HFFc6 (cell line): ENCODE measurements at regions not wholly inside any gene's neighbourhood (a gene's known extent, or its start where the extent isn't known, plus 50 kb on each side); places are given as distances from the start of the nearest gene placed in this dataset.

Source experiments
- DNase-seq: peaks from one replicate; pipeline ENCODE4 v3.0.0-alpha.2; 2018
- H3K27ac Mint-ChIP-seq: 2 replicates; pipeline ENCODE4 v1.8.0; 2020; ENCODE audit warnings: mild to moderate bottlenecking, mixed read lengths
- H3K27me3 Mint-ChIP-seq: 2 replicates; pipeline ENCODE4 v1.8.0; 2021; ENCODE audit warnings: mild to moderate bottlenecking, moderate library complexity, mixed read lengths; ENCODE audit not compliant: insufficient read depth
- H3K36me3 Mint-ChIP-seq: 2 replicates; pipeline ENCODE4 v1.8.0; 2021; ENCODE audit warnings: low read depth, mixed read lengths
- H3K4me1 Mint-ChIP-seq: 2 replicates; pipeline ENCODE4 v1.8.0; 2020; ENCODE audit warnings: low read depth, mixed read lengths
- H3K4me3 Mint-ChIP-seq: 2 replicates; pipeline ENCODE4 v1.8.0; 2020; ENCODE audit warnings: mild to moderate bottlenecking, moderate library complexity, mixed read lengths
- H3K9me3 Mint-ChIP-seq: 2 replicates; pipeline ENCODE4 v1.8.0; 2020; ENCODE audit warnings: mild to moderate bottlenecking, mixed read lengths
- TF ChIP-seq, protein P1 (sequence below): fragments of 200-600 bp; sonication (generic); IDR thresholded peaks from 2 replicates; pipeline ENCODE4 v1.5.0; 2021; ENCODE audit warnings: antibody characterized with exemption, mild to moderate bottlenecking

DNA sequence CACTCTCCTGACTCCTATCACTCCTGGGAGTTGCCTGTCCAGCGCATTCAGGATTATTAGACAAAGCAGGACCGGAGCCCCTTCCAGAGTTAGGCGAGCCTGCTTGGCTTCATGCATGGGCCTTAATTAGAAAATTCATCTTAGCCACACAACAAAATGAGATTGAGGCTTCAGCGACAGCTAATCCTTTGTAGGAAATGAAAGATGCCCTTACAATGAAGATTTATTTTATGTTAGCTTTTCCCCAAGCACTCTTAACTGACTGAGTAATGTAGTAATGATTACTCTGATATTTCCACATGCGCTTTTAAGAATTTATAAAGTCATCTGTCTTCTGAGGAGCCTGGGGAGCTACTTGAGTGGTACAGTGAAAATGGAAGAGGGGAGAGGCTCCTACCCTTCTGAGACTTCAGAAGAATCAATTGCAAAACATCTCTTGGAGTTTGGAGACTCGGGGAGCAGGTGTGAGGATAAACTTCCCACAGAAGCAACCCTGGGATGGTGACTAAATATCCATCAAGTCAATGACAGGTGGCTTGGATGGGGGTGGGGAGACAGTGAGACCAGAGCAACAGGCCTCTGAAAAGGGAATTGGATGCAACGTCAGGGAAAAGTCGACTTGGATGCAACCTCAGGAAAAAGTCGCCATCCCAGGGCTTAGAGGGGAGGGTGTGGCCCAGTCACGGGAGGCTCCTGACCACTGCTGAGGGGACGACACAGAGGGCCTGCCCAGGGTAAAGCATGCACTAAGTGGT lies 434.5 kb upstream of the B3GAT1 start:
- DNase-seq: no peak
- no peaks in the 10 kb centered on the region for H3K4me1 Mint-ChIP-seq
- peaks cover 64% of the 10 kb centered on the region for H3K9me3 Mint-ChIP-seq
- H3K27ac Mint-ChIP-seq: no peak overlapping the region
- TF ChIP-seq, protein P1, sequence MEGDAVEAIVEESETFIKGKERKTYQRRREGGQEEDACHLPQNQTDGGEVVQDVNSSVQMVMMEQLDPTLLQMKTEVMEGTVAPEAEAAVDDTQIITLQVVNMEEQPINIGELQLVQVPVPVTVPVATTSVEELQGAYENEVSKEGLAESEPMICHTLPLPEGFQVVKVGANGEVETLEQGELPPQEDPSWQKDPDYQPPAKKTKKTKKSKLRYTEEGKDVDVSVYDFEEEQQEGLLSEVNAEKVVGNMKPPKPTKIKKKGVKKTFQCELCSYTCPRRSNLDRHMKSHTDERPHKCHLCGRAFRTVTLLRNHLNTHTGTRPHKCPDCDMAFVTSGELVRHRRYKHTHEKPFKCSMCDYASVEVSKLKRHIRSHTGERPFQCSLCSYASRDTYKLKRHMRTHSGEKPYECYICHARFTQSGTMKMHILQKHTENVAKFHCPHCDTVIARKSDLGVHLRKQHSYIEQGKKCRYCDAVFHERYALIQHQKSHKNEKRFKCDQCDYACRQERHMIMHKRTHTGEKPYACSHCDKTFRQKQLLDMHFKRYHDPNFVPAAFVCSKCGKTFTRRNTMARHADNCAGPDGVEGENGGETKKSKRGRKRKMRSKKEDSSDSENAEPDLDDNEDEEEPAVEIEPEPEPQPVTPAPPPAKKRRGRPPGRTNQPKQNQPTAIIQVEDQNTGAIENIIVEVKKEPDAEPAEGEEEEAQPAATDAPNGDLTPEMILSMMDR: no peak
- no peaks in the 10 kb centered on the region; the same call in 1 of the 2 replicates for H3K36me3 Mint-ChIP-seq
- H3K4me3 Mint-ChIP-seq: no peak overlapping the region
- peaks cover 5% of the 10 kb centered on the region; the same call in 1 of the 2 replicates for H3K27me3 Mint-ChIP-seq

DNA sequence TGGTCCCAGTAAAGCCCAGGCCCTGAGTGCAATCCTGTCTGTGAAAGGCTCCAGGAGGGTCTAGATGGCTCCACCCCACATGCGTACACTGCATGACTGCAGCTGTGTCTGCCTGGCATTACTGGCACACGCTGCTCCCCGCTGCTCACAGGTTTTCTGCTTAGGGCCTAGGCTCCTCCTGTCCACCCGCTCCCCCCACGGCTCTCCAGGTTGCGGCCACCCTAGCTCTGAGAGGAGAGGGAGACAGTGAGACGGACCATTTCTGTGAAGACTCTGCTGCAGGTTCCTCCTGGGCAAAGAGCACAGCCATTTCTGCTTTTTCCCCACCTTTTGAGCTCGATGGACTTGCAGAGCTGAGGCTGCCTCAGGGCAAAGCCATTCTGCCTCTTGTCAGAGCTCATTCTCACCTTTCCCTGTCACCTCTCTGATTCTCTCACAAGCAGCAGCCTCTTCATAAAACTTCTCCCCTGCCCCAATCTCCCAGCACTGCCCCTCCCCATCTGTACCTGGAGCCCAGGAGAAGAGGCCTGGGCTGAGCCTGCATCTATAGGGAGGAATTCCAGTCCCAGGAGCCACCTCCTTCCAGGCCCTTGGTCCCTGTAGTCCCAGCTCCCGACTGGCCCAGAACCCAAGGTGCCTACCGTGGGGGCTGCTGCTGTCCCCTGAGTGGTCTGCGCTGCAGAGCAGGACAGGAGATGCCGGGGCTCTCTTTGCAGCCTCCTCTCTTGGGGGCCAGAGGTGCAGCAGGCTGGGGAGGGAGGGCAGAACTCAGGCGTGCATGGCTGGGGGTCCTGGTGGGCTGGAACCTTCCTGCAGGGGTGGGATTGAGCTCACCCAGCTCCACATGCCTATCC lies 433.7 kb upstream of the B3GAT1 start:
- H3K4me1 Mint-ChIP-seq: no peaks in the 10 kb centered on the region
- H3K27me3 Mint-ChIP-seq: peaks cover 5% of the 10 kb centered on the region; the same call in 1 of the 2 replicates
- H3K9me3 Mint-ChIP-seq: peaks cover 73% of the 10 kb centered on the region
- TF ChIP-seq, protein P1: no peak
- no peak overlapping the region for H3K4me3 Mint-ChIP-seq
- H3K27ac Mint-ChIP-seq: no peak overlapping the region
- no peaks in the 10 kb centered on the region; the same call in 1 of the 2 replicates for H3K36me3 Mint-ChIP-seq
- DNase-seq: no peak

DNA sequence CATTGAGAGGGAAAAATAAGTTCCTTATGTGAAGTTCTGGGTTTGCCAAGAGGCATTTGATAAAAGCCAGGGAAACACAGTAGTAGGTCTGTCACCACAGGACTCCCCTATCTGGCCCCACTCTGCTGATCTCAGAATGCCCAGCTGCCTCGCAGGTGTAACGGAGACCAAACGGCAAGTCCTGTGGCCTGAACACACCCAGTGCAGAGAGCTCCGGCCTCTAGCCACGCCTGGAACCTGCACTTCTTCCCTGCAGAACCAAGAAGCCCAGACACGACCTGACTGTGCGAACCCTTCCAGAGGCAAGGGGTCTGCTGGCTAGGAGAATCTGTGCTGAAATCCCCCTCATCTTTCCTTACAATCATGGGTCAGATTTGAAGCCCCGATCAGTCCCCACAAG lies 432.8 kb upstream of the B3GAT1 start:
- no peaks in the 10 kb centered on the region for H3K4me1 Mint-ChIP-seq
- no peak for DNase-seq
- H3K4me3 Mint-ChIP-seq: no peak overlapping the region
- H3K27ac Mint-ChIP-seq: no peak overlapping the region
- TF ChIP-seq, protein P1: no peak
- H3K36me3 Mint-ChIP-seq: no peaks in the 10 kb centered on the region; the same call in 1 of the 2 replicates
- H3K27me3 Mint-ChIP-seq: peaks cover 5% of the 10 kb centered on the region; the same call in 1 of the 2 replicates
- peaks cover 72% of the 10 kb centered on the region for H3K9me3 Mint-ChIP-seq

DNA sequence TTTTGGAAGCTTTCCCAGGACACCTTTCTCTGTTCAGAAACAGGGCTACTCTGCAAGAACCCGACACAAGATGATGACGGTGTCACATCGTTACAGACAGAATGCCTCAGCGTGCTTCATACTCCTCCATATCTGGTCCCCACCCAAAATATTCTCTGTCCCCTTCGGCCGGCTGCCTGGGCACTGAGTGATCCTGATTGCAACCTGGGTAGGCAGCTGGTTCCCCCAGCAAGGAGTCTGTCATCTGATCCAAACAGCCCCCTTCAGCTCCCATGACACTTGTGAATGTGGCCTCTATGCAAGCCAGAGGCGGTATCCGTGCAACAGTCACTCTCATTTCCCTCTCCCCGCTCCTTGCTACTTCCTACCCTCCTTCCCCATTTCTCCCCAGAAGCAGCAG lies 431.7 kb upstream of the B3GAT1 start:
- H3K4me1 Mint-ChIP-seq: no peaks in the 10 kb centered on the region
- H3K36me3 Mint-ChIP-seq: no peaks in the 10 kb centered on the region; the same call in 1 of the 2 replicates
- H3K27me3 Mint-ChIP-seq: peaks cover 5% of the 10 kb centered on the region; the same call in 1 of the 2 replicates
- no peak overlapping the region for H3K27ac Mint-ChIP-seq
- peaks cover 77% of the 10 kb centered on the region for H3K9me3 Mint-ChIP-seq
- DNase-seq: no peak
- no peak overlapping the region for H3K4me3 Mint-ChIP-seq
- TF ChIP-seq, protein P1: no peak

DNA sequence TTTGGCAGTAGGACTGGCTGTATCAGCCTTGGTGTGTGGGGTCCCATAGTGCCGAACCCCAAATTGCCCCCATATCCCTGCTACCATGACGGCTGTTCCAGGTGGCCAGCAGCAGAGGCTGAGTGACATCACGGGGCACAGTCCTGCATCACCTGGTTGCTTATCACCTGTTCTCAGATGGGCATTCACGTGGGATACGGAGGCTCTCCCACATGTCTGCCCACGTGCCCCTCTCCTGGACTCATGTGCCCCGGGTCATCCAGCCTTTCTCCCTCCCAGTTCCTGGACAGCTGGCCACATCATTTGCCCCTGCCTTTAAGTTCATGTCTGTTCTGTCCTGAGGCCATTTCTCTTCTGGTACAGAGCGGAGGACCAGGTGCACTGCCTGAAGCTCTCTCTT lies 431.0 kb upstream of the B3GAT1 start:
- Mint-ChIP-seq H3K9me3 (peaks cover 83% of the 10 kb centered on the region), H3K27me3 (peaks cover 5% of the 10 kb centered on the region; the same call in 1 of the 2 replicates)

More for the DNA sequence above, 431.0 kb upstream of the B3GAT1 start:
- TF ChIP-seq, protein P1: no peak
- DNase-seq: no peak
- H3K27ac Mint-ChIP-seq: no peak overlapping the region
- H3K4me3 Mint-ChIP-seq: no peak overlapping the region
- no peaks in the 10 kb centered on the region; the same call in 1 of the 2 replicates for H3K36me3 Mint-ChIP-seq
- no peaks in the 10 kb centered on the region for H3K4me1 Mint-ChIP-seq
